ENCODE measurements at regions not wholly inside any gene's neighbourhood (a gene's known extent, or its start where the extent isn't known, plus 50 kb on each side); places are given as distances from the start of the nearest gene placed in this dataset.

GRCh38 chr13:83672612-83673011 lies 209.7 kb downstream of the SLITRK1 start:
- TF ChIP-seq ZSCAN29 (IDR thresholded peaks at IDR 0.05) (no peak), ATF7 (IDR thresholded peaks at IDR 0.05; ENCODE audit: low read depth) (no peak), MEF2A (IDR thresholded peaks at IDR 0.05; ENCODE audit: insufficient read depth, low read depth, low read length) (no peak), NFYA (IDR thresholded peaks at IDR 0.05; ENCODE audit: borderline replicate concordance, low read depth, low read length) (no peak), POLR2AphosphoS5 (IDR thresholded peaks at IDR 0.05; ENCODE audit: low read length) (no peak), POLR2AphosphoS2 (IDR thresholded peaks at IDR 0.05; ENCODE audit: low read depth, low read length) (no peak), CEBPB (IDR thresholded peaks at IDR 0.05; ENCODE audit: borderline replicate concordance in 1 of 2, low read depth in 2 of 2, low read length in 2 of 2) (no peak), CREB1 (IDR thresholded peaks at IDR 0.05; ENCODE audit: low read depth) (no peak), TCF7 (IDR thresholded peaks at IDR 0.05; ENCODE audit: borderline replicate concordance) (no peak), ZZZ3 (IDR thresholded peaks at IDR 0.05; ENCODE audit: control insufficient read depth, insufficient read length, low read depth) (no peak), NFYB (IDR thresholded peaks at IDR 0.05; ENCODE audit: insufficient read depth, low read depth, low read length) (no peak)
- TF ChIP-seq, protein P1, sequence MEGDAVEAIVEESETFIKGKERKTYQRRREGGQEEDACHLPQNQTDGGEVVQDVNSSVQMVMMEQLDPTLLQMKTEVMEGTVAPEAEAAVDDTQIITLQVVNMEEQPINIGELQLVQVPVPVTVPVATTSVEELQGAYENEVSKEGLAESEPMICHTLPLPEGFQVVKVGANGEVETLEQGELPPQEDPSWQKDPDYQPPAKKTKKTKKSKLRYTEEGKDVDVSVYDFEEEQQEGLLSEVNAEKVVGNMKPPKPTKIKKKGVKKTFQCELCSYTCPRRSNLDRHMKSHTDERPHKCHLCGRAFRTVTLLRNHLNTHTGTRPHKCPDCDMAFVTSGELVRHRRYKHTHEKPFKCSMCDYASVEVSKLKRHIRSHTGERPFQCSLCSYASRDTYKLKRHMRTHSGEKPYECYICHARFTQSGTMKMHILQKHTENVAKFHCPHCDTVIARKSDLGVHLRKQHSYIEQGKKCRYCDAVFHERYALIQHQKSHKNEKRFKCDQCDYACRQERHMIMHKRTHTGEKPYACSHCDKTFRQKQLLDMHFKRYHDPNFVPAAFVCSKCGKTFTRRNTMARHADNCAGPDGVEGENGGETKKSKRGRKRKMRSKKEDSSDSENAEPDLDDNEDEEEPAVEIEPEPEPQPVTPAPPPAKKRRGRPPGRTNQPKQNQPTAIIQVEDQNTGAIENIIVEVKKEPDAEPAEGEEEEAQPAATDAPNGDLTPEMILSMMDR (IDR thresholded peaks at IDR 0.05 in 2 of 3, conservative IDR thresholded peaks at IDR 0.05 in 1 of 3; ENCODE audit: control insufficient read depth in 2 of 3, extremely low read depth in 1 of 3, insufficient read depth in 1 of 3, low read depth in 3 of 3, low read length in 3 of 3): no peak
- TF ChIP-seq, protein P2, sequence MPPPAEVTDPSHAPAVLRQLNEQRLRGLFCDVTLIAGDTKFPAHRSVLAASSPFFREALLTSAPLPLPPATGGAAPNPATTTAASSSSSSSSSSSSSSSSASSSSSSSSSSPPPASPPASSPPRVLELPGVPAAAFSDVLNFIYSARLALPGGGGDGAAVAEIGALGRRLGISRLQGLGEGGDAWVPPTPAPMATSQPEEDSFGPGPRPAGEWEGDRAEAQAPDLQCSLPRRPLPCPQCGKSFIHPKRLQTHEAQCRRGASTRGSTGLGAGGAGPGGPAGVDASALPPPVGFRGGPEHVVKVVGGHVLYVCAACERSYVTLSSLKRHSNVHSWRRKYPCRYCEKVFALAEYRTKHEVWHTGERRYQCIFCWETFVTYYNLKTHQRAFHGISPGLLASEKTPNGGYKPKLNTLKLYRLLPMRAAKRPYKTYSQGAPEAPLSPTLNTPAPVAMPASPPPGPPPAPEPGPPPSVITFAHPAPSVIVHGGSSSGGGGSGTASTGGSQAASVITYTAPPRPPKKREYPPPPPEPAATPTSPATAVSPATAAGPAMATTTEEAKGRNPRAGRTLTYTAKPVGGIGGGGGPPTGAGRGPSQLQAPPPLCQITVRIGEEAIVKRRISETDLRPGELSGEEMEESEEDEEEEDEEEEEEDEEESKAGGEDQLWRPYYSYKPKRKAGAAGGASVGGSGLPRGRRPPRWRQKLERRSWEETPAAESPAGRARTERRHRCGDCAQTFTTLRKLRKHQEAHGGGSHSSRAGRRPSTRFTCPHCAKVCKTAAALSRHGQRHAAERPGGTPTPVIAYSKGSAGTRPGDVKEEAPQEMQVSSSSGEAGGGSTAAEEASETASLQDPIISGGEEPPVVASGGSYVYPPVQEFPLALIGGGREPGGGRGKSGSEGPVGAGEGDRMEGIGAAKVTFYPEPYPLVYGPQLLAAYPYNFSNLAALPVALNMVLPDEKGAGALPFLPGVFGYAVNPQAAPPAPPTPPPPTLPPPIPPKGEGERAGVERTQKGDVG (CRISPR knock-in tag; IDR thresholded peaks at IDR 0.05): no peak

All from GM12878 (cell line).